Hematopoietic multipotent progenitor cell treated with erythropoietin and hydrocortisone succinate and interleukin-3 and kit ligand, for 8 days (in vitro differentiated cells): ENCODE measurements at regions not wholly inside any gene's neighbourhood (a gene's known extent, or its start where the extent isn't known, plus 50 kb on each side); places are given as distances from the start of the nearest gene placed in this dataset.

ENCODE experiments used
- DNase-seq: peaks from one replicate; pipeline ENCODE4 v3.0.0-alpha.2; 2015

DNA sequence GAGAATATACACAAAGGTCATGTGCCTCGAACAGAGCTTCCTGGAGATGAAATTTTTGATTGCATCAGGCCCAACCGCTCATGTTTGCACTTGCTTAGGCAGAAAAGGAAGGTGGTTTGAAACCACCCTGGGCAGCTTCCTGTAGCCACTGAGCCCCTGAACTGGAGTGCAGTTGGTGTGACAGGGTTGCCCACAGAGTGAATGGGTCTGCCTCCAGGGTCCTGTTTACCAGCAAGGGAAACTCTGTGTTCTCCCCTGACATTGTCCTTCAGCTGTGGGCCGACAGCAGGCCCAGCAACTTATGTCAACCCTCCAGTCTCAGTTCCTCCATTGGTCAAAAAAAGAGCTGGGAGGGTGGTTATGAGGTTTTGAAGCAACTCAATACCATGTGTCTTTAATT lies 289.6 kb downstream of the KIF4B start:
- no peak for DNase-seq

DNA sequence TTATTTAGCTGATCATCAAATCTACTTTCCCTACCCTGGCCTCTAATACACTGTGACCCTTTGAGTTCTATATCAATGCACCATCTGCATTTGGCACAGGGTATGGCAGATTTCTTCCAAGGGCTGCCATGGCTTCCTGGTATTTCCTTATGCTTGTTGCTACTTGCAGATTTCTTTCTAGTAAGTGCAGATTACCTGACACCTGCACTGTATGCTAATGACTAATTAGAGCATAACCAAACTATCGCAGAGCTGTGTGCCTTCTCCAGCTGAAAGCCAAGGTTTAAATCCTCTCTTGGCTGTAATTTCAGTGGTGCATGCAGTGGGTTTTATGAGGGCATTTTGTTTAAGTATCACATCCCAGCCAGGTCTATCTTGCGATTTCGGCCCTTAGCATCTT lies 293.7 kb downstream of the KIF4B start:
- no peak for DNase-seq

DNA sequence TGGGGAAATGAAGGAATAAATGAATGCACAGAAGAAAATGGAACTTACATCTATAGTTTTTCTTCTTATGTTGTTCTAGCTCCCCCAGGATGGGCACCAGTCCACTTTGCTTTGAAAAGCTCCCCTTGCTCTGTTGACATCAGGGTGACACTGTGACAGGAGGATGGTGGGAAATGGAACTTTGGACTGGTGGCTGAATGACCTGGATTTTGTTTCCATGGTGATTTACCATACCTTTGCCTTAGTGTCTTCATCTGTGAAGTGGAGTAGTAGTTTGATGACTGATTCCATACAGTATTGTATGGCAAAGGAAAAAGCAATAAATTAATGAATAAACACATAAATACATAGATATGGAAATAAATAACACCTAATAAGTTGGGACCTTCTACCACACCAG lies 294.7 kb downstream of the KIF4B start:
- DNase-seq: no peak

DNA sequence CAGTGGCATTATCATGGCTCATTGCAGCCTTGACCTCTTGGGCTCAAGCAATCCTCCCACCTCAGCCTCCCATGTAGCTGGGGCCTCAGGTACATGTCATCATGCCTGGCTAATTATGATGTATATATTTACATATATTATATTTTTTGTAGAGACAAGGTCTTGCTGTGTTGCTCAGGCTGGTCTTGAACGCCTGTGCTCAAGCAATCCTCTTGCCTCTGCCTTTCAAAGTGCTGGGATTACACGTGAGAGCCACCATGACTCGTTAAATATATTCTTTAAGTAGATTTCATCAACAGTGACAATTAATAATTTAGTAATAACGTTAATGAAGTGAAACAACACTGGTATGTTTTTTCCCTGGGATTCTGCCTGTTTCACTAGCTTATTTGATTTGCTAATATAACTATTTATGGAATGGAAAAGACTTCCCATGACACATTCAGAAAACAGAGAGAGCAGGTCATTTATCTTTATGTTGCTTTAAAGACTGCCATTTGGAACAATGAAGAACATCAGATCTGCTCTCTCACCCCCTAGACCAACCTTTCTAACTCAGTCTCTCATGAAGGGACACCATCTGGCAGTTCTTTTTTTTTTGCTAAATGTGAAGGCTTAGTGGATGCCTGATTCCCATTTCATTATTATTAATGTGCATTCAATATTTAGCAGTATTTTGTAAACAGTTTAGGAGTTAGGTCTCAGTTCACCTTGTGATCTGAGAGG lies 295.6 kb downstream of the KIF4B start:
- no peak for DNase-seq

DNA sequence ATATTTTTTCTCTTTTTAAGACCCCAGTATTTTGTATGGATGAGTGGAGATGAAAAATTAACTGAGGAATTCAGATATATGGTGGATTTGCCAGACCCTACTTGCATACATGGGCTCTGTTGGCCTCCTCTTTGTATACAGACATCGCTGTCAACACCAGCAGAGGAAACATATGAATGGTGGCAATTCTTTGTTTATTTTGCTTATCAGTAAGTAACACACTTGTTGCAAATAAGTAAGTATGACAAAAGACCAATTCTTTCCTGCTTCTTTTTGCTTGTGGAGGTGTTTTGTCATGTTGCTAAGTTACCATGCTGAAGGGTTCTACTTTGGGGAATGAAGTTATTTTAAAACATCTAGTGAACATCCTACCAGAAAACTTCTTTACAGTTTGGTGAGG lies 298.2 kb downstream of the KIF4B start:
- DNase-seq: no peak

DNA sequence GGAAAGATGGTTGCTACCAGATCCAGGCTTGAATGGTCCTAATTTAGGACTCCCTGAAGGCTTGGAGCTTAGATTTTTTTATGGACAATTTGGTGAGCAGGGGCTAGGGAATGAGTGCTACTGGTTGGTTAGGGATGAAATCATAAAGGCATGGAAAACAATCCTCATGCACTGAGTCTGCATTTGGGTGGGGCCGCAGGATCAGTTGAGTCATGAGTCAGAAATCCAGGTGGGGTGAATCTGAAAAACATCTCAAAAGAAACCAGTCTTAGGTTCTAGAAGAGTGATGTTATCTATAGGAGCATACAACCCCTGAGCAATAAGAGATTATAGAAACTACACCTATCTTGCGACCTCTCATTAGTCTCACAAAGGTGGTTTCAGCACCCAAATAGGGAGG lies 300.0 kb downstream of the KIF4B start:
- DNase-seq: no peak

DNA sequence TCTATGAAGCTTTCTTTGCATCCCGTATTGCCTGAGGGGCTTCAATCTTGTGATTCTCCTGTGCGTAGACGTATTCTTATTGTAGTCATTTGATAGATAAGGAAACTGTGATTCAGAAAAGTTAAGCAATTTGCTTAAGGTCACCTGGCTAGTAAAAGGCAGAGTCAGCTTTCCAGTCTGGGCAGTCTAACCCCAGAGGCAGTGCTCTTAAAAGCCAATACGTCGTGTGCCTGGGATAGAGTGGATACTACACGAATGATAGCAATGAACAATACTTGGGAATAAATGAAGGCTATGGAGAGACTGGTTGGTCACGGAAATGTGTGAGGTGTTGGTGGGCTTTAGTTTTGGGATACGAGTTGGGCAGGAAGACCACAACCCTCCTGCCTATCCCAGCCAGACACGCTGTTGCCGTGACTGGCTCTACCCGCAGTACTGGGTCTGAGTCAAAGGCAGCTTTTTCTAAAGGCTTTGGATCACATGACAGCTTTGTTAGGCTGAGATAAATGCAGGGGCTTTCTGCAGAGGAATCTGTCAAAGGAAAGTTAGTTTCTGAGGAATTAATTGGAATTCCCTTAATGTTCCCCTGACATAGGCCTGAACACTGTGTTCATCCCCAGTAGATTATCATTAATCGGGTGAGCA lies 302.6 kb downstream of the KIF4B start:
- DNase-seq: no peak

DNA sequence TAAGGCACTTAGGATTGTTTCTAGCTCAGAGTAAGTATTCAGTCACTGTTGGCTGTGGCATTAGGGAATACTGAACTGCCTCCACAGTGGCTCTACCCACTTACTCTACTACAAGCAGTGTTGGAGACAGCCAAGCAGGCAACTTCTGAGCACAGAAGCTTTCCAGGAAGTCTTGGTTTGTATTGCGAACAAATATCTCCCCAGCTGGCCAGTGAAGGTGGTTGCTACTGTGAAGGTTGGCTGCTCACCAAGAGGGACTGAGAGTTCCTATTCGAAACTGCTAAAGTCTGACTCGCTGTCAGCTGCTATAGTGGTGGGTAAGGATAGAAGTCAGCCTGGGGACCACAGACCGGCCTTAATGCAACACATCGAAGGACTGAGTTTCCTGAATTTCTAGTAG lies 319.1 kb downstream of the KIF4B start:
- DNase-seq: no peak

DNA sequence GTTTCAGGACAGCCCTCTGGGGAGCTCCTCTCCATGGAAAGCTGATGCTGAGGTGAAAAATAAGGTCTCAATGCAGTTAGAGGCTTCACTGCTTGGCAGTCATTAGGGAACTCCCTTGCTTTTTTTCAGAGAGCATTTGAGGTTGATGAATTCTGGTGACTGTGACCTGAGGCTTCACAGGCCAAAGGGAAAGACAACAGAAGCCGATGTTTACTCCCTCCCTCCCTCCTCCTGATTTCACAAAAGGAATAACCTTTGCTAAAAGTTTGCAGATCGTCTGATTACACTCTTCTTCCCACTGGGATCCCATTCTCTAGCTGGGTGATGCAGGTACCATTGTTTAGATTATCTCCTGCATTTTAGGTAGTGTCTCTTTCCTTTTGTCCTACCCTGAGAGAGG lies 329.4 kb downstream of the KIF4B start:
- DNase-seq: no peak

DNA sequence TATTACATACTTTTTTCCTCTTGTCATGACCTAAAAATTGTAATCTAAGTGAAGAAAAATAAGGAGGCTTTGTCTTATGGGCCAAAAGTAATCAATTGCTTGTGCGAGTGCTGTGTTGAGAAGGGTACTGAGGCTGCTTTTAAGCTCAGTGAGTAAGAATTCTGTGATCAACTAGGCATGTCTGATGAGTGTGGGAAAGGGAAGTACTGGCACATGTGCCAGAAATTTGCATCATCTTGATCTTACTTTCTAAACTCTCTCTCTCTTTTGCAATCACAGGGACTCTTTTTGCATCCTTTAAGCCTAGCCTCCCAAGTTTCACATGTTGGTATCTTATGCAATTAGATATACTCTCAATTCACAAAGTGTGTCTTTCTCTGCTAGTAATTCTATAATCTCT lies 329.9 kb downstream of the KIF4B start:
- no peak for DNase-seq

DNA sequence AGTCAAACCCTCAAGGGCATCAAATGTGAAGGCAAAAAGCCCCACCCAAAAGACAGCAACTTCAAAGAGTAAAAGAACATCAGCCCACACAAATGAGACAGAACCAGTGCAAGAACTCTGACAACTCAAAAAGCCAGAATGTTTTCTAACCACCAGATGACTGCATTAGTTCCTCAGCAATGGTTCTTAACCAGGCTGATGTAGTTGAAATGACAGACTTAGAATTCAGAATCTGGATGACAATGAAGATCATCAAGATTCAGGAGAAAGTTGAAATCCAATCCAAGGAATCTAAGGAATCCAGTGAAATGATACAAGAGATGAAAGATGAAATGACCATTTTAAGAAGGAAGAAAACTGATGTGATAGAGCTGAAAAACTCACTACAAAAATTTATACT lies 339.7 kb downstream of the KIF4B start:
- no peak for DNase-seq

DNA sequence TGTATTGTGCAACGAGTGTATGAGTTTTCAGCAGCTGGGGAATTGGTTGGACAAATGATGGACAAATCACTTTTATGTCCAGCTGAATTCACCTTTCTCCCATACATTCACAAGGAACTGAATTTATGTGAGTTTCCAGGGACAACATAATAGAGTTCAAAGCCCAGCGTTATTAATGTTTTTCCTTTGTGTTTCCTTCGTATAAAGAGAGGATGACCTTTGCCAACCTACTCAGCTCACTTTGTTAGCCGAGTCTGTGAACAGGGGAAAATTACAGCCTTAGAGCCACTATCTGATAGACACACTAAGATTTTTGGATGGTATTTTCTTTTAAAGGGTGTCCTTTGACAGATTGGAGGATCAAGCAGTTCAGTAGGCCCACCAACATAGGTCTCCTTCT lies 352.5 kb downstream of the KIF4B start:
- no peak for DNase-seq

DNA sequence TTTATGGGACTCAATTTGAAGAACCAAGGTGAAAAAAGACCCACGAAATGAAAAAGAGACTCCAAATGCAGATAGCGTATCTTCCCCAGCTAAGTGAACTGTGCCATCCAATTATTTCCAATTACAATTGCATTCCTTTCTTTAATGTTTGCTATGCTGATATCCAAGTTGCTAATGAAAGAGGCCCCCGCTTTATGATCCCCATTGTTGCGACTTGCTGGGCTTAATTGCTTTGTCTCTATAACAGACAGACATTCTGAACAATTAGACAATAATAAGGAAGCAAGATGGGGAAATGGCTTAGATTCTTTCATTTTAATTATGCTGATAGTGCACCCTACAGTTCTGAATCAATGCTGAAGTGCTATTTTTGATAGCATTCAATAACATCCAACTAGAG lies 354.3 kb downstream of the KIF4B start:
- no peak for DNase-seq

DNA sequence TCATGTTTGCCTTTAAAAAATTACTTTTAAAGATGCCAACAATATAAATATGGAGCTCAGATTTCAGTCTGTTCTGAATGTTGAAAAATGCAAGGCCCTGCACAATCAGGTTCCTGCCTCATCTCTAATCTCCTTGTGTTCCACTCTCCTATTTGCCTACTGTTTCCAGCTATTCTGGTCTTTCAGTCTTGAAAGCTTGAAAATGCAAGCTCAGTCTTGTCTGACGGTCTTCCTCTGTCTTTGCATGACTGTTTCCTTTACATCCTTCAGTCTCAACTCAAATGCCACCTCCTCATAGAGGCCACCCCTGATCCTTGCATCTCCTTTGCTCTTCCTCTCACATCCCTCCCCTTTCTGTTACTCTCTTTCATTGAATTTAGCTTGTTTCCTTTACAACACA lies 354.9 kb downstream of the KIF4B start:
- DNase-seq: no peak

DNA sequence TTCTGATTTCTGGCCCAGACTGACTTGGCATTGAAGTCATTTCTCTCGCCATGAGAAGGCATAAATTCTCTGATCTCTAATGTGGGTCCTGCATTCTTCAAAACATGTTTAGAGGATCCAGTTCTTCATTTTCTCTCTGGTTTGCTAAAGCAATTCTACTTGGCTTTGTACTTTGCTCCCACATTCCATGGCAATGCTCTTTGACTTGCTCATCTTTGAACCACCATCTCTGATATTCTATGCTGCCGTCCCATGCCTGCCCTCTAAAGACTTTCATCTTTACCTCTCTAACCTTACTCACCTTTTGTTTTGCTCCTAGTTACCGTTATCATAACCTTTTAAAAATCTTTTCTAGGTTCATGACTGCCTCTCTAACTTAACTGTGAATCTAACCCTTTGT lies 366.9 kb downstream of the KIF4B start:
- no peak for DNase-seq

DNA sequence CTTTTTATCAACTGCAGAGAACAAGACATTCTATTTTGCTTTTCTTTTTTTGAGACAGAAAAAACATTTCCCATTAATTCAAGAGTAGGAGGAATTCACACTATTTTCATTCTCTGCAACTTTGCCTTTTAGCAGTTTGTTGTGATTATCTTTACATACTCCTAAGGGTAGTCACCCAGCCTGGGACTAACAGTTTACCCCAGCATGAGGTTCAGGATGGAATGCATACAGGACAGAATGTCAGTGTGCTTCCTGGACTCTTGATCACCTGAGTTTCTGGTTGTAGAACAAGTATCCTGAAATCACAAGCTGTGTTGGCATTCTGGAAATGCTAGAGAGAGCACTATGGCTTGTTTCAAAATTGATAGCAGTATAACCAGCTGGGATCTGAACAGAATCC lies 368.1 kb downstream of the KIF4B start:
- DNase-seq: no peak

DNA sequence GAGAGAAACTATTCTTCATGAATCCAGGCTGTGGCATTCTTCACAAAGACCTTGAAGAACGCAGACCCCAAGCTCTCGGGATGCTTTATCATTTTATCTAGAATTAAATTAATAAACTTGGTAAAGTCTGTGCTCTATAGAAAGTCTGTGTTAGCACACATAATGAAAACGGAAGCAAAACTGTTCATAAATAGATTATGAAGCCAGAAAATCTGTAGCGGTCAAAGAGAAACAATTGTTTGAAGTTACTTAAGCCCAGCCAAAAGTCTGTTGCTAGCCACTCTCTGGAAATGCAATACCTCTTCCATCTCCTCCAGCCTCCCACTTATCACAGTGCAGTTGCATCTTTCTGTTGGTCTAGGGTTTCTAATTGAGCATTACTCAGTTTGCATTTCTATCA lies 375.9 kb downstream of the KIF4B start:
- DNase-seq: no peak

DNA sequence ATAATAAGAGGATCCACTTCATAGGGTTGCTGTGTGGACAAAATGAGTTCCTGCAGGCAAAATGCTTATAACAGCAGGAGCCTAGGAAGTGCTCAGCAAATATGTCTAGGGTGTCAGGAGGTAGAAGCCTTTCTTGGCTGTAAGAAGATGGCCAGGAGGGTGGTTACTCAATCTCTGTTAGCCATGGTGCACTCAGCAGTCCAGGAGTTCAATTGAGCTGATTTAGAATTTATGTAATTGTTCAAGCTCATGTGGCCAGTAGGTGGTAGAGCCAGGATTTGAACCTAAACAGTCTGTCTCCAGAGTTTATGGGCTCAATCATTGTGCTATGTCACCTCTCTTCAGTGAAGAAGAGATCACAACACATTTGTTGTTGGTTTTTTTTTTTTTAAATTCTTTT lies 381.2 kb downstream of the KIF4B start:
- no peak for DNase-seq

DNA sequence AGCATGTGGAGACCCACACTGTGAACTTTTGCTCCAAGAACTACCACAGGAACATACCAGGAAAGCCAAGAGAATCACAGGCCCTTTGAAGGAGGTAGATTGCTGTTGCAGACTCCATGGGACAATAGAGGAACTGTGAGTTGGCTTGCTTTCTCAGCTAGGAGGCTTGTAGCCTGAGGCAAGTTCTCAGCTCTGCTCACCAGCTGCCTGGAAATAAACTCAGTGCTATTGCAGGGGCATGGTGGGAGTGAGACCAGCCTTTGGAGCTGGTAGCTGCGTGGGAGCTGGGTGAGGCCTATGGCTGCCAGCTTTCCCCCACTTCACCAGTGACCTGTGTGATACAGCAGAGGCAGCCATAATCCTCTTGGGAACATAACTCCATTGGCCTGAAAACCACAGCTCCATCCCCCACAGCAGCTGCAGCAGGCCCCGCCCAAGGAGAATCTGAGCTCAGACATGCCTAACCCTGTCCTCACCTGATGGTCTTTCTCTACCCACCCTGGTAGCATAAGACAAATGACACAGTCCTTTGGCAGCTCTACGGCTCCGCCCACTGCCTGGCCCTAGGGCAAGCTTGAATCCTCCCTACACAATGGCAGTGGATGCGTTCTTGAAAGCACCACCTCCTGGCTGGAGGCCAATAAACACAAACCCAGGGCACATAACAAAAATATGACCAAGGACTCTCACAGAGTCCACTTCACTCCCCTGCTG lies 389.5 kb downstream of the KIF4B start:
- no peak for DNase-seq

DNA sequence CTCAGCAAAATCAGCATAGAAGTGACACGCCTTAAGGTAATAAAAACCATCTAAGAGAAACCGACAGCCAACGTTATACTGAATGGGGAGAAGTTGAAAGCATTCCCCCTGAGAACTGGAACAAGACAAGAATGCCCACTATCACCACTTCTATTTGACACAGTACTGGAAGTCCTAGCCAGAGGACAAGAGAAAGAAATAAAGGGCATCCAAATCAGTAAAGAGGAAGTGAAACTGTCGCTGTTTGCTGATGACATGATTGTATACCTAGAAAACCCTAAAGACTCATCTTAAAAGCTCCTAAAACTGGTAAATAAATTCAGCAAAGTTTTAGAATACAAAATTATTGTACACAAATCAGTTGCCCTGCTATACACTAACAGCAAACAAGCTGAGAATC lies 393.3 kb downstream of the KIF4B start:
- DNase-seq: no peak

DNA sequence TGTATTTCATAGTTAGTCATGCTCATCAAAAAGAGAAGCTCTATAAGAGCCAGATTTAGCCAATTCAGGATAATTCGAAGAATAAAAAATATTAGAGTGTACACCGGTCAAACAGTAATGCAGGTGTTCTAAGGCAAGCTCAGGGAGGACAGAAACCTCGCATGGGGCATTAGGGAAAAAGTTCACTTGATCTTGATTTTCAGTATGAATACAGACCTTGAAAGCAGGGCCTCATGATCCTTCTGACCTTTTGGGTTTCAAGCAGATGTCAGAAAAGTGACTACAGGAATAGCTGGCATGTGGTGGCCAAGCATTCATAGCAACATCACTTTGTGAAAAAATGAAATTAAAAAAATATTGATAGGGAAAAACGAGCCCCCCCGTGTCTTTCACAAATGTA lies 394.9 kb downstream of the KIF4B start:
- DNase-seq: no peak

DNA sequence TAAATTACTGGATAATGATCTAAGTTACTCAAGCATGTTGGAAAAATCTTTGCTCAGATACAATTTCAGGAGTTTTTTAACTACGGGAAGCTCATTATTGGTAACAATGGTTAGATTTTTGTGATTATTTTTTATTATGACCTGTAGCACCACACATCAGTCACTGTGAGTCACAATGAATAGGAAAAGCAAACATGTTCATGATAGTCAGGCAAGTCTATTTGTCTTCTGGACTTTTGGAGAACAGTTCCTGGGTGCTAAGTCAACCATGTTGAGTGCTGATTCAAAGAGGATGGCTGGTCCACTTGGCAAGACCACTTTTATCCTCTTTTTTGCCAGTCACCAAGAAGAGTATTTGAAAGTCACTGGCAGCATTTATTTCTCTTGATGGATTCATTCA lies 403.2 kb downstream of the KIF4B start:
- DNase-seq: no peak

DNA sequence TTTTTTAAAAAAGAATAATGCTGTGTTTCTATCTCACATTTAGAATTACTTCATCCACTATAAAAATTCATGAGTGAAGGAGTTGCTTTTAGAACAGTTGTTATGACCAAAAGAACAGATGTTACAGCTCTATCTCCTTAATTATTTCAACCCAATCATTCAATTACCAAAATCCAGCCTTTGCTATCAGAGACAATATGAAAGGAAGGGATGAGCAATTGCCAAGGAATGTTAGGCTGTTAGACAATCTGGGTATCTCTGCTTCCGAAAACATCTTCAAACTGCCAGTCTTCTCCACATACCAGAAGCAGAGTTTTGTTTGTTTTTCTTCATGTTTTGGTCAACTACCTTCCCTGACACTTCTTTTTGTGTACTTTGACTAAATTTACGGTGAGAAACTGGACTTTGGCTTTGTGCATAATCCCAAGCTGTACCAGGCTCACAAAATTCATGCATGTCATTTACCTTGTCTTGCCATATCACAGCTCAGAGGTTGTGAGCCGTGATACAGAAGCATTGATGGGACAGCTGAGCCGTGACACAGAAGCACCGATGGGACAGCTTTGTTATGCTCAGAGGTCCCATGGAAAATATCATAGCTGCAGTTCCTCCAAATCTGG lies 405.5 kb downstream of the KIF4B start:
- DNase-seq: no peak

DNA sequence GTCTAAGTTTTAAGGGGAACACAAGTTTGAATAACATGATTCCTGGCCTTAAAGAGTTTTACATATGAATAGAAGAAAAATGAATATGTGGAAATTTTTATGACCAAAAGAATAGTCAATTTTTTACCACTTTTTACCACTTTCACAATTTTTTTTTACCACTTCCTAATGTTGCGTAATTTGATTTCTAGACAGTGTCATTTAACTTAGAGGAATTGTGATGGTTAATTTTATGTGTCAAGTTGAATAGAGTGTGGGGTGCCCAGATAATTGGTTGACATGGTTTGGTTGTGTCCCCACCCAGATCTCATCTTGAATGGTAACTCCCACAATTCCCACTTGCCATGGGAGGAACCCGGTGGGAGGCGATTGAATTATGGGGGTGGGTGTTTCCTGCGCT lies 416.6 kb downstream of the KIF4B start:
- no peak for DNase-seq
